H9 (cell line): ENCODE measurements at regions not wholly inside any gene's neighbourhood (a gene's known extent, or its start where the extent isn't known, plus 50 kb on each side); places are given as distances from the start of the nearest gene placed in this dataset.

Source experiments
- DNase-seq: peaks from one replicate; pipeline ENCODE4 v3.0.0-alpha.2; 2017
- H2AFZ ChIP-seq: one replicate; pipeline ENCODE4 v1.6.1; 2013; ENCODE audit warnings: mild to moderate bottlenecking, low read length, control low read depth, moderate library complexity
- H2AK5ac ChIP-seq: 2 replicates; pipeline ENCODE4 v1.6.1; 2013; ENCODE audit warnings: low read length, control low read depth, mixed read lengths; ENCODE audit not compliant: insufficient read length
- H2BK120ac ChIP-seq: one replicate; pipeline ENCODE4 v1.6.1; 2013; ENCODE audit warnings: low read depth, mild to moderate bottlenecking, low read length, control low read depth, inconsistent platforms; ENCODE audit not compliant: poor library complexity, severe bottlenecking
- H2BK12ac ChIP-seq: 2 replicates; pipeline ENCODE4 v1.6.1; 2013; ENCODE audit warnings: low read length, control low read depth, mixed read lengths, low read depth; ENCODE audit not compliant: insufficient read length
- H2BK15ac ChIP-seq: 2 replicates; pipeline ENCODE4 v1.6.1; 2013; ENCODE audit warnings: low read depth, low read length, control low read depth
- H2BK20ac ChIP-seq: one replicate; pipeline ENCODE4 v1.6.1; 2013; ENCODE audit warnings: low read depth, mild to moderate bottlenecking, low read length, control low read depth, inconsistent platforms; ENCODE audit not compliant: poor library complexity, severe bottlenecking
- H2BK5ac ChIP-seq: 2 replicates; pipeline ENCODE4 v1.6.1; 2013; ENCODE audit warnings: low read length, control low read depth, mixed read lengths; ENCODE audit not compliant: insufficient read length
- H3K14ac ChIP-seq: 2 replicates; pipeline ENCODE4 v1.6.1; 2013; ENCODE audit warnings: low read length, control low read depth; ENCODE audit not compliant: insufficient read depth
- H3K18ac ChIP-seq: 2 replicates; pipeline ENCODE4 v1.6.1; 2013; ENCODE audit warnings: low read depth, mild to moderate bottlenecking, mixed read lengths, low read length, control low read depth; ENCODE audit not compliant: insufficient read length
- H3K23ac ChIP-seq: 2 replicates; pipeline ENCODE4 v1.6.1; 2013; ENCODE audit warnings: low read length, control low read depth, mixed read lengths, low read depth; ENCODE audit not compliant: insufficient read length
- H3K23me2 ChIP-seq: 2 replicates; pipeline ENCODE4 v1.6.1; 2013; ENCODE audit warnings: low read depth, mild to moderate bottlenecking, mixed read lengths, low read length, control low read depth; ENCODE audit not compliant: insufficient read length, poor library complexity, severe bottlenecking
- H3K27ac ChIP-seq: 2 replicates; pipeline ENCODE4 v1.5.1; 2013; ENCODE audit warnings: low read length, control low read depth, mixed read lengths, low read depth; ENCODE audit not compliant: insufficient read length
- H3K27me3 ChIP-seq: 2 replicates; pipeline ENCODE4 v1.6.1; 2013; ENCODE audit warnings: low read length, control low read depth, inconsistent platforms; ENCODE audit not compliant: insufficient read depth
- H3K4ac ChIP-seq: 2 replicates; pipeline ENCODE4 v1.6.1; 2013; ENCODE audit warnings: low read depth, mild to moderate bottlenecking, control low read depth, inconsistent platforms, low read length, moderate library complexity
- H3K4me1 ChIP-seq: 2 replicates; pipeline ENCODE4 v1.6.1; 2013; ENCODE audit warnings: low read length, control low read depth, inconsistent platforms; ENCODE audit not compliant: insufficient read depth
- H3K4me2 ChIP-seq: 2 replicates; pipeline ENCODE4 v1.6.1; 2013; ENCODE audit warnings: low read length, control low read depth, mixed read lengths; ENCODE audit not compliant: insufficient read length, insufficient read depth
- H3K56ac ChIP-seq: 2 replicates; pipeline ENCODE4 v1.6.1; 2013; ENCODE audit warnings: low read depth, mild to moderate bottlenecking, mixed read lengths, low read length, control low read depth; ENCODE audit not compliant: insufficient read length
- H3K79me1 ChIP-seq: 2 replicates; pipeline ENCODE4 v1.6.1; 2013; ENCODE audit warnings: low read depth, mild to moderate bottlenecking, moderate library complexity, low read length, control low read depth, inconsistent platforms; ENCODE audit not compliant: insufficient read depth, poor library complexity, severe bottlenecking
- H3K79me2 ChIP-seq: 2 replicates; pipeline ENCODE4 v1.6.1; 2013; ENCODE audit warnings: low read length, control low read depth, inconsistent platforms; ENCODE audit not compliant: insufficient read depth
- H3K9ac ChIP-seq: 2 replicates; pipeline ENCODE4 v1.6.1; 2013; ENCODE audit warnings: low read length, control low read depth, mixed read lengths; ENCODE audit not compliant: insufficient read length; ENCODE audit errors: extremely low read depth
- H3K9me3 ChIP-seq: one replicate; pipeline ENCODE4 v1.6.1; 2013; ENCODE audit warnings: low read depth, low read length, inconsistent platforms; ENCODE audit not compliant: control insufficient read depth
- H3T11ph ChIP-seq: one replicate; pipeline ENCODE4 v1.6.1; 2013; ENCODE audit warnings: mild to moderate bottlenecking, low read length, control low read depth, inconsistent platforms
- H4K20me1 ChIP-seq: one replicate; pipeline ENCODE4 v1.6.1; 2013; ENCODE audit not compliant: control insufficient read depth, insufficient read length, insufficient read depth
- H4K5ac ChIP-seq: 2 replicates; pipeline ENCODE4 v1.6.1; 2013; ENCODE audit warnings: low read depth, mild to moderate bottlenecking, mixed read lengths, low read length, control low read depth; ENCODE audit not compliant: insufficient read length
- H4K8ac ChIP-seq: replicated peaks from 2 replicates; pipeline ENCODE4 v1.6.1; 2013; ENCODE audit warnings: low read length, control low read depth, mixed read lengths, low read depth; ENCODE audit not compliant: insufficient read length
- H4K91ac ChIP-seq: 2 replicates; pipeline ENCODE4 v1.6.1; 2013; ENCODE audit warnings: low read depth, mild to moderate bottlenecking, moderate library complexity, mixed read lengths, low read length, control low read depth; ENCODE audit not compliant: insufficient read length
- H3K27ac Mint-ChIP-seq, 3 experiments: 2 replicates in 2 of 3; 3 replicates in 1 of 3; pipeline ENCODE4 v1.8.0; 2020 to 2021; ENCODE audit warnings: mixed read lengths in 3 of 3, mild to moderate bottlenecking in 1 of 3, moderate library complexity in 1 of 3
- H3K27me3 Mint-ChIP-seq: 2 replicates; pipeline ENCODE4 v1.8.0; 2021; ENCODE audit warnings: low read depth, mild to moderate bottlenecking, moderate library complexity, mixed read lengths
- H3K36me3 Mint-ChIP-seq, 3 experiments: 2 replicates in 2 of 3; 3 replicates in 1 of 3; pipeline ENCODE4 v1.8.0; 2020 to 2021; ENCODE audit warnings: low read depth in 3 of 3, mixed read lengths in 3 of 3; ENCODE audit not compliant: insufficient read depth in 1 of 3
- H3K4me1 Mint-ChIP-seq, 2 experiments: 2 replicates each; pipeline ENCODE4 v1.8.0; 2020; ENCODE audit warnings: mixed read lengths in 2 of 2
- H3K4me3 Mint-ChIP-seq, 2 experiments: 2 replicates in 1 of 2; 3 replicates in 1 of 2; pipeline ENCODE4 v1.8.0; 2020 to 2021; ENCODE audit warnings: mild to moderate bottlenecking in 2 of 2, mixed read lengths in 2 of 2, moderate library complexity in 1 of 2
- H3K9me3 Mint-ChIP-seq, 2 experiments: 2 replicates in 1 of 2; 3 replicates in 1 of 2; pipeline ENCODE4 v1.8.0; 2020; ENCODE audit warnings: mild to moderate bottlenecking in 2 of 2, mixed read lengths in 2 of 2, moderate library complexity in 1 of 2
- CTCF ChIP-seq: fragments of 200-600 bp; sonication (generic); conservative IDR thresholded peaks from 3 replicates; pipeline ENCODE4 v1.8.0; 2021; ENCODE audit warnings: antibody characterized with exemption, mild to moderate bottlenecking
- WGBS: extraction: QIAGEN DNeasy Blood & Tissue Kit; methylation state at CpG from one replicate; pipeline ENCODE4 v1.1.7; 2013; ENCODE audit warnings: missing lambda C conversion rate, low lambda C conversion rate, mixed read lengths; ENCODE audit not compliant: insufficient read length; ENCODE audit errors: extremely low coverage; 5-methylcytosine and 5-hydroxymethylcytosine counted together

GRCh38 chr5:2378108-2378507 is 373.4 kb downstream of the IRX2 start:
- WGBS: no CpG with 5 or more reads among the region's 7 CpGs
- Histone ChIP-seq H3T11ph (no peak overlapping the region), H3K9ac (no peak overlapping the region), H2BK120ac (no peak overlapping the region), H3K79me2 (no peaks in the 10 kb centered on the region), H4K8ac (no peak overlapping the region), H3K27ac (no peak overlapping the region), H2BK12ac (no peak overlapping the region), H3K79me1 (no peaks in the 10 kb centered on the region), H2BK15ac (no peak overlapping the region), H3K23me2 (no peaks in the 10 kb centered on the region), H4K5ac (no peak overlapping the region), H3K14ac (no peak overlapping the region), H3K18ac (no peak overlapping the region), H3K9me3 (no peaks in the 10 kb centered on the region), H4K20me1 (no peaks in the 10 kb centered on the region), H2BK5ac (no peak overlapping the region), H4K91ac (no peak overlapping the region), H3K4me2 (no peak overlapping the region), H3K27me3 (no peaks in the 10 kb centered on the region), H3K23ac (no peak overlapping the region), H2AFZ (no peak overlapping the region), H2AK5ac (no peak overlapping the region), H3K4ac (no peak overlapping the region), H3K4me1 (no peaks in the 10 kb centered on the region), H2BK20ac (no peak overlapping the region), H3K56ac (no peak overlapping the region)
- Mint-ChIP-seq H3K27me3 (peaks cover 9% of the 10 kb centered on the region), H3K4me3 (no peak overlapping the region), H3K36me3 (no peaks in the 10 kb centered on the region; a peak in 1 of 7 replicates), H3K27ac (no peak overlapping the region), H3K4me1 (peaks cover 4 to 5% of the 10 kb centered on the region in 2 experiments; a peak in 3 of 4 replicates), H3K9me3 (peaks cover 3% of the 10 kb centered on the region in 2 experiments; a peak in 2 of 5 replicates)
- DNase-seq: no peak
- no peak for TF ChIP-seq CTCF
